ENCODE measurements at regions not wholly inside any gene's neighbourhood (a gene's known extent, or its start where the extent isn't known, plus 50 kb on each side); places are given as distances from the start of the nearest gene placed in this dataset.

GRCh38 chr10:130493446-130494145 is 357.4 kb downstream of the GLRX3 start:
- Mint-ChIP-seq H3K9me3 (no peaks in the 10 kb centered on the region), H3K27me3 (ENCODE audit: low read depth) (no peaks in the 10 kb centered on the region), H3K4me3 (ENCODE audit: low read depth) (no peak overlapping the region), H3K4me1 (ENCODE audit: low read depth) (no peaks in the 10 kb centered on the region), H3K27ac (no peak overlapping the region), H3K36me3 (ENCODE audit: low read depth) (no peaks in the 10 kb centered on the region)
- no peak for DNase-seq (ENCODE audit: low spot score)
- intact Hi-C loops (cut with micrococcal nuclease), result no loop called here

GRCh38 chr10:130495116-130495862 is 359.1 kb downstream of the GLRX3 start:
- H3K36me3 Mint-ChIP-seq (ENCODE audit: low read depth), result no peaks in the 10 kb centered on the region
- no peaks in the 10 kb centered on the region for H3K4me1 Mint-ChIP-seq (ENCODE audit: low read depth)
- no peaks in the 10 kb centered on the region for H3K27me3 Mint-ChIP-seq (ENCODE audit: low read depth)
- H3K9me3 Mint-ChIP-seq, result no peaks in the 10 kb centered on the region
- no peak overlapping the region for H3K4me3 Mint-ChIP-seq (ENCODE audit: low read depth)
- no peak for DNase-seq (ENCODE audit: low spot score)
- intact Hi-C loops (cut with micrococcal nuclease), result no loop called here
- no peak overlapping the region for H3K27ac Mint-ChIP-seq

GRCh38 chr10:130495891-130496636 is 359.9 kb downstream of the GLRX3 start:
- H3K4me3 Mint-ChIP-seq (ENCODE audit: low read depth), result no peak overlapping the region
- no peaks in the 10 kb centered on the region for H3K36me3 Mint-ChIP-seq (ENCODE audit: low read depth)
- DNase-seq (ENCODE audit: low spot score), result no peak
- intact Hi-C loops (cut with micrococcal nuclease), result no loop called here
- H3K9me3 Mint-ChIP-seq, result no peaks in the 10 kb centered on the region
- H3K4me1 Mint-ChIP-seq (ENCODE audit: low read depth), result no peaks in the 10 kb centered on the region
- no peaks in the 10 kb centered on the region for H3K27me3 Mint-ChIP-seq (ENCODE audit: low read depth)
- no peak overlapping the region for H3K27ac Mint-ChIP-seq

GRCh38 chr10:130497056-130498010 is 361.1 kb downstream of the GLRX3 start:
- Mint-ChIP-seq H3K4me1 (ENCODE audit: low read depth) (no peaks in the 10 kb centered on the region), H3K9me3 (no peaks in the 10 kb centered on the region), H3K4me3 (ENCODE audit: low read depth) (no peak overlapping the region), H3K27ac (no peak overlapping the region), H3K27me3 (ENCODE audit: low read depth) (no peaks in the 10 kb centered on the region), H3K36me3 (ENCODE audit: low read depth) (no peaks in the 10 kb centered on the region)
- no peak for DNase-seq (ENCODE audit: low spot score)
- intact Hi-C loops (cut with micrococcal nuclease), result no loop called here

GRCh38 chr10:130498042-130498441 is 361.9 kb downstream of the GLRX3 start:
- Mint-ChIP-seq H3K27me3 (ENCODE audit: low read depth) (no peaks in the 10 kb centered on the region), H3K27ac (no peak overlapping the region), H3K4me3 (ENCODE audit: low read depth) (no peak overlapping the region), H3K9me3 (no peaks in the 10 kb centered on the region), H3K36me3 (ENCODE audit: low read depth) (no peaks in the 10 kb centered on the region), H3K4me1 (ENCODE audit: low read depth) (no peaks in the 10 kb centered on the region)
- DNase-seq (ENCODE audit: low spot score), result no peak
- intact Hi-C loops (cut with micrococcal nuclease), result no loop called here

GRCh38 chr10:130498934-130499333 is 362.7 kb downstream of the GLRX3 start:
- intact Hi-C loops (cut with micrococcal nuclease), result no loop called here
- Mint-ChIP-seq H3K9me3 (no peaks in the 10 kb centered on the region), H3K4me1 (ENCODE audit: low read depth) (no peaks in the 10 kb centered on the region), H3K4me3 (ENCODE audit: low read depth) (no peak overlapping the region), H3K27ac (no peak overlapping the region), H3K27me3 (ENCODE audit: low read depth) (no peaks in the 10 kb centered on the region), H3K36me3 (ENCODE audit: low read depth) (no peaks in the 10 kb centered on the region)
- DNase-seq (ENCODE audit: low spot score), result no peak

- intact Hi-C loops (cut with micrococcal nuclease), result no loop called here
- no peaks in the 10 kb centered on the region for H3K4me1 Mint-ChIP-seq (ENCODE audit: low read depth)
- H3K4me3 Mint-ChIP-seq (ENCODE audit: low read depth), result no peak overlapping the region
- DNase-seq (ENCODE audit: low spot score), result no peak
- no peaks in the 10 kb centered on the region for H3K27me3 Mint-ChIP-seq (ENCODE audit: low read depth)
- H3K27ac Mint-ChIP-seq, result no peak overlapping the region
- no peaks in the 10 kb centered on the region for H3K9me3 Mint-ChIP-seq
- H3K36me3 Mint-ChIP-seq (ENCODE audit: low read depth), result no peaks in the 10 kb centered on the region
Observed at GRCh38 chr10:130499541-130499940, 363.4 kb downstream of the GLRX3 start.

GRCh38 chr10:130500261-130501000 is 364.2 kb downstream of the GLRX3 start:
- Mint-ChIP-seq H3K4me3 (ENCODE audit: low read depth) (no peak overlapping the region), H3K9me3 (no peaks in the 10 kb centered on the region), H3K27me3 (ENCODE audit: low read depth) (no peaks in the 10 kb centered on the region), H3K36me3 (ENCODE audit: low read depth) (no peaks in the 10 kb centered on the region), H3K4me1 (ENCODE audit: low read depth) (no peaks in the 10 kb centered on the region), H3K27ac (no peak overlapping the region)
- DNase-seq (ENCODE audit: low spot score), result no peak
- intact Hi-C loops (cut with micrococcal nuclease), result no loop called here

GRCh38 chr10:130507461-130507860 is 371.3 kb downstream of the GLRX3 start:
- Mint-ChIP-seq H3K36me3 (ENCODE audit: low read depth) (no peaks in the 10 kb centered on the region), H3K27me3 (ENCODE audit: low read depth) (no peaks in the 10 kb centered on the region), H3K27ac (no peak overlapping the region), H3K4me1 (ENCODE audit: low read depth) (no peaks in the 10 kb centered on the region), H3K9me3 (no peaks in the 10 kb centered on the region), H3K4me3 (ENCODE audit: low read depth) (no peak overlapping the region)
- intact Hi-C loops (cut with micrococcal nuclease), result no loop called here
- DNase-seq (ENCODE audit: low spot score), result no peak

GRCh38 chr10:130509881-130510689 is 373.9 kb downstream of the GLRX3 start:
- Mint-ChIP-seq H3K36me3 (ENCODE audit: low read depth) (no peaks in the 10 kb centered on the region), H3K4me3 (ENCODE audit: low read depth) (no peak overlapping the region), H3K27ac (no peak overlapping the region), H3K27me3 (ENCODE audit: low read depth) (no peaks in the 10 kb centered on the region), H3K9me3 (no peaks in the 10 kb centered on the region), H3K4me1 (ENCODE audit: low read depth) (no peaks in the 10 kb centered on the region)
- intact Hi-C loops (cut with micrococcal nuclease), result no loop called here
- DNase-seq (ENCODE audit: low spot score), result no peak

GRCh38 chr10:130510755-130511154 is 374.6 kb downstream of the GLRX3 start:
- H3K36me3 Mint-ChIP-seq (ENCODE audit: low read depth), result no peaks in the 10 kb centered on the region
- no peak for DNase-seq (ENCODE audit: low spot score)
- no peaks in the 10 kb centered on the region for H3K4me1 Mint-ChIP-seq (ENCODE audit: low read depth)
- H3K27ac Mint-ChIP-seq, result no peak overlapping the region
- no peaks in the 10 kb centered on the region for H3K27me3 Mint-ChIP-seq (ENCODE audit: low read depth)
- H3K4me3 Mint-ChIP-seq (ENCODE audit: low read depth), result no peak overlapping the region
- intact Hi-C loops (cut with micrococcal nuclease), result no loop called here
- H3K9me3 Mint-ChIP-seq, result no peaks in the 10 kb centered on the region
